ENCODE measurements at regions not wholly inside any gene's neighbourhood (a gene's known extent, or its start where the extent isn't known, plus 50 kb on each side); places are given as distances from the start of the nearest gene placed in this dataset.

DNA sequence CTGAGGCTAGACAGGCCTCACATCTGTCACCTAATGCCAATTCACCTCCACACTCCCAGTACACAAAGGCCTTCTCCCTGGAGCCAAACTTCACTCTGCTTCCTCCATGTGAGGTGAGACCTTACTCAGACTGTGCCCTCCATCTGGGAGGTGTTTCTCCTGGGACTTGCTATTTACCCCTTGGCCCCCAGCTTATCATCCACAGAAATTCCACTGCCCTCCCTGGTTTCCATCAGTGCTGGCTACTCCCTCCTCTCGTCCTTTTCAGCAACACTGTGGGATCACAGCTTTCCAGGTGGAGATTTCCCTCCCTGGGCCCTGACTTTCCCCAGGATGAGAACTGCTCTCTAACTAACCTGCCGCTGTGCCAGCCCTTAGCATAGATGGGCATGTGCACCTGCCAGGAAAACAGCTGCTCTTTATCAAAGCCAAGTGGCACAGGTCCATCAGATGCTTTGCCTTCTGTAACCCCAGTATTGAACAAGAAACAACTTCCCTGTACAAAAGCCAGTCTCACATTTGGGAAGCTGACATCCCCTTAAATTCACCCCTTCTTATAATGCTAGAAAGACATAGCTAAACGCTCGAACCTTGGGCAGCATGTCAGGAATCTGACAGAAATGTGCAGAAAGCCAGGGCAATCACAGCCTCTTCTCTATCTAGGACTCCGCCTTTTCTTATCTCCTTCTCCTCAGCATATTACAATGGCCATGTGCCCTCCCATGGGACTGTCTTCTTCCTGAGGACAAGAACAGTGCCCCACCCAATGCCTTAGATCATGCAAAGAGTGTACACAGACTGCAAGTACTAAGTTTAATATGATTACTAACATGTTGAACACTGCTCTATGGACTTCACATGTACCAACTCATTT, 535.5 kb upstream of the ID2 start:
- Mint-ChIP-seq H3K4me1 (ENCODE audit: low read depth, unreplicated experiment) (peaks cover 7% of the 10 kb centered on the region), H3K27me3 (ENCODE audit: unreplicated experiment) (no peaks in the 10 kb centered on the region), H3K27ac (ENCODE audit: unreplicated experiment) (no peak overlapping the region), H3K36me3 (ENCODE audit: unreplicated experiment) (no peaks in the 10 kb centered on the region), H3K9me3 (ENCODE audit: unreplicated experiment) (no peaks in the 10 kb centered on the region), H3K4me3 (ENCODE audit: unreplicated experiment) (no peak overlapping the region)
- no peak for TF ChIP-seq CTCF (IDR thresholded peaks at IDR 0.05; ENCODE audit: partially characterized antibody, unreplicated experiment)
- no peak for DNase-seq

GRCh38 chr2:8148260-8149006, 533.4 kb upstream of the ID2 start:
- no peaks in the 10 kb centered on the region for H3K27me3 Mint-ChIP-seq (ENCODE audit: unreplicated experiment)
- H3K9me3 Mint-ChIP-seq (ENCODE audit: unreplicated experiment), result peaks cover 5% of the 10 kb centered on the region
- peaks cover 7% of the 10 kb centered on the region for H3K4me1 Mint-ChIP-seq (ENCODE audit: low read depth, unreplicated experiment)
- no peak overlapping the region for H3K4me3 Mint-ChIP-seq (ENCODE audit: unreplicated experiment)
- no peak overlapping the region for H3K27ac Mint-ChIP-seq (ENCODE audit: unreplicated experiment)
- no peak for TF ChIP-seq CTCF (IDR thresholded peaks at IDR 0.05; ENCODE audit: partially characterized antibody, unreplicated experiment)
- DNase-seq, result no peak
- no peaks in the 10 kb centered on the region for H3K36me3 Mint-ChIP-seq (ENCODE audit: unreplicated experiment)

DNA sequence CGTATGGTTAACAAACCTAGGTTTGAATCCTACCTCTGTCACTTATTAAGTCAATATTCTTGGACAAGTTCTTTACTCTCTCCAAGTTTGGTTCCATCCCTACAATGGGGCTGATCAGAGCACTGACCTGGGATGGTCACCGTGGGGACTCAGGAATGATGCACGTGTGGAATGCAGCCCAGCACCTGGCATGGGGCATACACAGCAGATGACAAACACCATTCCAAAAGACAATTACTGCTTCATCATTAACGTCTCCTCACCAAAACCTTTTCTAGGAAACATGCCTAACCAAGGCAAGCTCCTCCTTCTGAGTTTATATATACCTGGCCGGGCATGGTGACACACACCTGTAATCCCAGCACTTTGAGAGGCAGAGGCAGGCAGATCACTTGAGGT, 532.9 kb upstream of the ID2 start:
- H3K36me3 Mint-ChIP-seq (ENCODE audit: unreplicated experiment), result no peaks in the 10 kb centered on the region
- no peak for DNase-seq
- H3K4me3 Mint-ChIP-seq (ENCODE audit: unreplicated experiment), result no peak overlapping the region
- peaks cover 5% of the 10 kb centered on the region for H3K9me3 Mint-ChIP-seq (ENCODE audit: unreplicated experiment)
- TF ChIP-seq CTCF (IDR thresholded peaks at IDR 0.05; ENCODE audit: partially characterized antibody, unreplicated experiment), result no peak
- H3K27ac Mint-ChIP-seq (ENCODE audit: unreplicated experiment), result no peak overlapping the region
- H3K27me3 Mint-ChIP-seq (ENCODE audit: unreplicated experiment), result no peaks in the 10 kb centered on the region
- H3K4me1 Mint-ChIP-seq (ENCODE audit: low read depth, unreplicated experiment), result peaks cover 7% of the 10 kb centered on the region

- H3K36me3 Mint-ChIP-seq (ENCODE audit: unreplicated experiment), result no peaks in the 10 kb centered on the region
- no peak overlapping the region for H3K4me3 Mint-ChIP-seq (ENCODE audit: unreplicated experiment)
- no peak for DNase-seq
- peaks cover 5% of the 10 kb centered on the region for H3K9me3 Mint-ChIP-seq (ENCODE audit: unreplicated experiment)
- no peak overlapping the region for H3K27ac Mint-ChIP-seq (ENCODE audit: unreplicated experiment)
- no peak for TF ChIP-seq CTCF (IDR thresholded peaks at IDR 0.05; ENCODE audit: partially characterized antibody, unreplicated experiment)
- H3K27me3 Mint-ChIP-seq (ENCODE audit: unreplicated experiment), result no peaks in the 10 kb centered on the region
- peaks cover 7% of the 10 kb centered on the region for H3K4me1 Mint-ChIP-seq (ENCODE audit: low read depth, unreplicated experiment)
Observed at GRCh38 chr2:8149985-8150539, 531.8 kb upstream of the ID2 start.
